ENCODE measurements at regions not wholly inside any gene's neighbourhood (a gene's known extent, or its start where the extent isn't known, plus 50 kb on each side); places are given as distances from the start of the nearest gene placed in this dataset.

- CTCF ChIA-PET (ENCODE audit: low intra/inter-chr PET ratio): no interaction called here
- no peak for ATAC-seq
- Histone ChIP-seq H3K27ac (ENCODE audit: extremely low read depth, low read depth, low read length) (no peak overlapping the region), H3K4me3 (no peak overlapping the region), H3K9ac (ENCODE audit: insufficient read depth in 1 of 2, low read depth in 2 of 2, low read length in 2 of 2) (no peak overlapping the region), H3K9me3 (replicated peaks; ENCODE audit: control insufficient read depth, insufficient read depth, low read depth, low read length) (no peaks in the 10 kb centered on the region), H3K79me2 (ENCODE audit: control insufficient read depth, insufficient read depth, low read length) (no peaks in the 10 kb centered on the region), H2AFZ (ENCODE audit: low read depth, low read length) (no peak overlapping the region), H3K27me3 (ENCODE audit: control insufficient read depth in 2 of 2, insufficient read depth in 2 of 2, low read length in 2 of 2) (no peaks in the 10 kb centered on the region), H3K4me2 (ENCODE audit: insufficient read depth, low read length) (no peak overlapping the region), H3K9me1 (ENCODE audit: control insufficient read depth, insufficient read depth, low read length) (no peaks in the 10 kb centered on the region), H3K36me3 (ENCODE audit: control insufficient read depth, insufficient read depth, low read length) (no peaks in the 10 kb centered on the region), H4K20me1 (replicated peaks; ENCODE audit: control insufficient read depth, insufficient read depth, low read length) (no peaks in the 10 kb centered on the region), H3K4me1 (replicated peaks in 1 of 2; ENCODE audit: control insufficient read depth in 2 of 2, insufficient read depth in 2 of 2, low read length in 2 of 2) (no peaks in the 10 kb centered on the region)
- DNase-seq (ENCODE audit: extremely low read depth in 1 of 4, low spot score in 3 of 4): no peak
- 0% methylated on average over 2 of the region's 2 CpGs for WGBS (ENCODE audit: insufficient coverage, low coverage, missing lambda C conversion rate)
- intact Hi-C loops (cut with micrococcal nuclease) (no loop called here), in situ Hi-C loops (cut with MboI) (no loop called here)
- BruUV-seq (replicated peaks): no TSS peak
- POLR2A ChIA-PET: no interaction called here
- FAIRE-seq: no peak
- TF ChIP-seq SUPT5H (IDR thresholded peaks at IDR 0.05): no peak
- no peak for TF ChIP-seq U2AF2 (optimal IDR thresholded peaks at IDR 0.05; ENCODE audit: low read depth, low read length)
- no peak for TF ChIP-seq ZNF280A (IDR thresholded peaks at IDR 0.05; ENCODE audit: low read depth, partially characterized antibody)
- no peak for TF ChIP-seq MAZ (CRISPR knock-in tag; conservative IDR thresholded peaks at IDR 0.05 in 1 of 2, IDR thresholded peaks at IDR 0.05 in 1 of 2)
- TF ChIP-seq BRF1 (IDR thresholded peaks at IDR 0.05; ENCODE audit: borderline replicate concordance, extremely low read depth, insufficient read length): no peak
- TF ChIP-seq ERF (CRISPR knock-in tag; IDR thresholded peaks at IDR 0.05): no peak
- no peak for TF ChIP-seq RFX1 (IDR thresholded peaks at IDR 0.05)
- TF ChIP-seq ZFX (CRISPR knock-in tag; IDR thresholded peaks at IDR 0.05): no peak
- TF ChIP-seq MCM7 (IDR thresholded peaks at IDR 0.05): no peak
- TF ChIP-seq ZNF184 (CRISPR knock-in tag; IDR thresholded peaks at IDR 0.05): no peak
- no peak for TF ChIP-seq ZSCAN29 (IDR thresholded peaks at IDR 0.05)
- no peak for TF ChIP-seq ZNF696 (CRISPR knock-in tag; conservative IDR thresholded peaks at IDR 0.05)
- TF ChIP-seq ZNF436 (CRISPR knock-in tag; IDR thresholded peaks at IDR 0.05): no peak
- TF ChIP-seq POLR2A (conservative IDR thresholded peaks at IDR 0.05): no peak
Observed at GRCh38 chrX:21056622-21057021, 317.6 kb upstream of the CNKSR2 start.

Measured in K562 (cell line).